ENCODE measurements at regions not wholly inside any gene's neighbourhood (a gene's known extent, or its start where the extent isn't known, plus 50 kb on each side); places are given as distances from the start of the nearest gene placed in this dataset.

DNA sequence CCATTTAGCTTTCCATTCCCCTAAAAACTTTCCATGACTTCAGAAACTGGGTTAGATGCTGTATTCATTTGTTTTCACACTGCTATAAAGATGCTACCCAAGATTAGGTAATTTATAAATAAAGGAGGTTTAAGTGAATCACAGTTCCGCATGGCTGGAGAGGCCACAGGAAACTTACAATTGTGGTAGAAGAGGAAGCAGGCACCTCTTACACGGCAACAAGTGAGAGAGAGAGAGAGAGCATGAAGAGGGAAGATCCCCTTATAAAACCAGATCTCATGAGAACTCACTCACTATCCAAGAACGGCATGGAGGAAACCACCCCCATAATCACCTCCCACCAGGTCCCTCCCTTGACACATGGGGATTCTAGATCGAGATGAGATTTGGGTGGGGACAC lies 336.8 kb downstream of the TFEC start:
- H3K9me2 ChIP-seq (ENCODE audit: insufficient read depth), result no peaks in the 10 kb centered on the region
- Mint-ChIP-seq H3K36me3 (ENCODE audit: low read depth) (no peaks in the 10 kb centered on the region), H3K9me3 (no peaks in the 10 kb centered on the region), H3K27me3 (ENCODE audit: insufficient read depth, low read depth, poor library complexity) (no peaks in the 10 kb centered on the region), H3K27ac (no peak overlapping the region), H3K4me3 (no peak overlapping the region), H3K4me1 (peaks cover 3% of the 10 kb centered on the region; the same call in 1 of the 3 replicates)
- H3F3A ChIP-seq (replicated peaks; ENCODE audit: low read depth), result no peaks in the 10 kb centered on the region
- DNase-seq (ENCODE audit: low spot score) (no peak), ATAC-seq (no peak)
- TF ChIP-seq ZNF331 (CRISPR knock-in tag; IDR thresholded peaks at IDR 0.05; ENCODE audit: low read depth) (no peak), ZNF114 (CRISPR knock-in tag; IDR thresholded peaks at IDR 0.05) (no peak), EZH2 (IDR thresholded peaks at IDR 0.05; ENCODE audit: low read depth, unreplicated experiment) (no peak), ZNF462 (CRISPR knock-in tag; IDR thresholded peaks at IDR 0.05) (no peak), JUNB (IDR thresholded peaks at IDR 0.05; ENCODE audit: unreplicated experiment) (no peak), CREB1 (CRISPR knock-in tag; IDR thresholded peaks at IDR 0.05; ENCODE audit: low read depth) (no peak)
- TF ChIP-seq, protein P1, sequence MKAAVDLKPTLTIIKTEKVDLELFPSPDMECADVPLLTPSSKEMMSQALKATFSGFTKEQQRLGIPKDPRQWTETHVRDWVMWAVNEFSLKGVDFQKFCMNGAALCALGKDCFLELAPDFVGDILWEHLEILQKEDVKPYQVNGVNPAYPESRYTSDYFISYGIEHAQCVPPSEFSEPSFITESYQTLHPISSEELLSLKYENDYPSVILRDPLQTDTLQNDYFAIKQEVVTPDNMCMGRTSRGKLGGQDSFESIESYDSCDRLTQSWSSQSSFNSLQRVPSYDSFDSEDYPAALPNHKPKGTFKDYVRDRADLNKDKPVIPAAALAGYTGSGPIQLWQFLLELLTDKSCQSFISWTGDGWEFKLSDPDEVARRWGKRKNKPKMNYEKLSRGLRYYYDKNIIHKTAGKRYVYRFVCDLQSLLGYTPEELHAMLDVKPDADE (IDR thresholded peaks at IDR 0.05), result no peak
- no peaks in the 10 kb centered on the region for H3K27me3 ChIP-seq (ENCODE audit: insufficient read depth)
- no peaks in the 10 kb centered on the region for H3K36me3 ChIP-seq (ENCODE audit: insufficient read depth)
- H3K4me3 ChIP-seq, result no peak overlapping the region
- no peak overlapping the region for H3K27ac ChIP-seq (ENCODE audit: low read depth)
- H3K4me2 ChIP-seq, result no peak overlapping the region
- H3K79me2 ChIP-seq (replicated peaks; ENCODE audit: insufficient read depth), result no peaks in the 10 kb centered on the region
- H2AFZ ChIP-seq, result no peak overlapping the region
- no peaks in the 10 kb centered on the region for H3K4me1 ChIP-seq (ENCODE audit: insufficient read depth)
- H4K20me1 ChIP-seq (replicated peaks; ENCODE audit: insufficient read depth), result no peaks in the 10 kb centered on the region
